GM21723 (cell line): ENCODE measurements at regions not wholly inside any gene's neighbourhood (a gene's known extent, or its start where the extent isn't known, plus 50 kb on each side); places are given as distances from the start of the nearest gene placed in this dataset.
"Not testable (repeated sequence)": the region's sequence is repeated elsewhere in the genome, so short reads cannot be mapped to it uniquely, and the experiment has no call there.

Source experiments
- ATAC-seq: cut with Tn5 transposase; IDR thresholded peaks from one replicate; pipeline ENCODE4 v1.9.1; 2021; ENCODE audit warnings: mild to moderate bottlenecking, moderate library complexity; ENCODE audit not compliant: unreplicated experiment

- no peak for ATAC-seq
Observed at GRCh38 chrX:8105531-8105930, 65.5 kb downstream of the VCX2 start.

- ATAC-seq = no peak
Observed at GRCh38 chrX:8103655-8104054, 67.4 kb downstream of the VCX2 start.

GRCh38 chrX:8091510-8091909, 79.6 kb downstream of the VCX2 start:
- no peak for ATAC-seq

- no peak for ATAC-seq
Observed at GRCh38 chrX:8090906-8091305, 80.2 kb downstream of the VCX2 start.

- no peak for ATAC-seq
Observed at GRCh38 chrX:8090482-8090881, 80.6 kb downstream of the VCX2 start.

GRCh38 chrX:8089141-8089540, 81.9 kb downstream of the VCX2 start:
- ATAC-seq = no peak

GRCh38 chrX:8084006-8084405, 87.1 kb downstream of the VCX2 start:
- no peak for ATAC-seq

- no peak for ATAC-seq
Observed at GRCh38 chrX:8083286-8083685, 87.8 kb downstream of the VCX2 start.

GRCh38 chrX:8075636-8076035, 95.4 kb downstream of the VCX2 start:
- ATAC-seq = no peak

GRCh38 chrX:8067754-8068462, 103.2 kb downstream of the VCX2 start:
- no peak for ATAC-seq

GRCh38 chrX:8052909-8053308, 118.2 kb downstream of the VCX2 start:
- ATAC-seq = no peak

GRCh38 chrX:8049827-8050226, 121.2 kb downstream of the VCX2 start:
- no peak for ATAC-seq

GRCh38 chrX:8048466-8048865, 121.3 kb upstream of the PNPLA4 start:
- no peak for ATAC-seq

GRCh38 chrX:8044947-8045346, 117.7 kb upstream of the PNPLA4 start:
- no peak for ATAC-seq

GRCh38 chrX:8043546-8043945, 116.3 kb upstream of the PNPLA4 start:
- ATAC-seq = no peak

GRCh38 chrX:8043121-8043520, 115.9 kb upstream of the PNPLA4 start:
- ATAC-seq = no peak

- no peak for ATAC-seq
Observed at GRCh38 chrX:8042304-8042703, 115.1 kb upstream of the PNPLA4 start.

- not testable (repeated sequence) for ATAC-seq
Observed at GRCh38 chrX:8039711-8040110, 112.5 kb upstream of the PNPLA4 start.

GRCh38 chrX:8037593-8038348, 110.6 kb upstream of the PNPLA4 start:
- ATAC-seq = no peak

GRCh38 chrX:8036914-8037313, 109.7 kb upstream of the PNPLA4 start:
- no peak for ATAC-seq

- no peak for ATAC-seq
Observed at GRCh38 chrX:8034058-8034457, 106.8 kb upstream of the PNPLA4 start.

- no peak for ATAC-seq
Observed at GRCh38 chrX:8033175-8033574, 106.0 kb upstream of the PNPLA4 start.

GRCh38 chrX:8030361-8030760, 103.1 kb upstream of the PNPLA4 start:
- no peak for ATAC-seq
